ENCODE measurements at regions not wholly inside any gene's neighbourhood (a gene's known extent, or its start where the extent isn't known, plus 50 kb on each side); places are given as distances from the start of the nearest gene placed in this dataset.

- H3K27ac ChIP-seq, result no peak overlapping the region
- ATAC-seq, result no peak
- no peak for DNase-seq
- no peaks in the 10 kb centered on the region for H3K36me3 ChIP-seq
- H3K4me3 ChIP-seq, result no peak overlapping the region
- WGBS (ENCODE audit: insufficient coverage, low coverage, low lambda C conversion rate, missing lambda C conversion rate), result 85% methylated on average over 2 of the region's 2 CpGs
- H3K4me1 ChIP-seq, result no peaks in the 10 kb centered on the region
- H3K27me3 ChIP-seq, result no peaks in the 10 kb centered on the region
- intact Hi-C loops (cut with DNase I), result no loop called here
- H3K9me3 ChIP-seq, result no peaks in the 10 kb centered on the region
- TF ChIP-seq CTCF (IDR thresholded peaks at IDR 0.05) (no peak), POLR2A (IDR thresholded peaks at IDR 0.05) (no peak)
Measured at GRCh38 chr2:217165547-217165946, 305.7 kb upstream of the TNP1 start.

- Histone ChIP-seq H3K36me3 (no peaks in the 10 kb centered on the region), H3K27me3 (no peaks in the 10 kb centered on the region), H3K4me1 (no peaks in the 10 kb centered on the region), H3K9me3 (no peaks in the 10 kb centered on the region), H3K4me3 (no peak overlapping the region), H3K27ac (no peak overlapping the region)
- TF ChIP-seq CTCF (IDR thresholded peaks at IDR 0.05) (no peak), POLR2A (IDR thresholded peaks at IDR 0.05) (no peak)
- ATAC-seq, result no peak
- DNase-seq, result no peak
- WGBS (ENCODE audit: insufficient coverage, low coverage, low lambda C conversion rate, missing lambda C conversion rate), result 80% methylated on average over 3 of the region's 4 CpGs
- intact Hi-C loops (cut with DNase I), result no loop called here
Measured at GRCh38 chr2:217163987-217164386, 304.1 kb upstream of the TNP1 start.

- DNase-seq (no peak), ATAC-seq (no peak)
- no peaks in the 10 kb centered on the region for H3K4me1 ChIP-seq
- intact Hi-C loops (cut with DNase I), result no loop called here
- H3K27ac ChIP-seq, result no peak overlapping the region
- TF ChIP-seq CTCF (IDR thresholded peaks at IDR 0.05), result no peak
- TF ChIP-seq POLR2A (IDR thresholded peaks at IDR 0.05), result no peak
- no peaks in the 10 kb centered on the region for H3K27me3 ChIP-seq
- no peaks in the 10 kb centered on the region for H3K9me3 ChIP-seq
- no peaks in the 10 kb centered on the region for H3K36me3 ChIP-seq
- WGBS (ENCODE audit: insufficient coverage, low coverage, low lambda C conversion rate, missing lambda C conversion rate), result 57% methylated on average over 9 of the region's 9 CpGs
- H3K4me3 ChIP-seq, result no peak overlapping the region
Measured at GRCh38 chr2:217162533-217162932, 302.7 kb upstream of the TNP1 start.

- ATAC-seq (peak in 2 of 4 donors; percentile 16 to 34), DNase-seq (no peak)
- H3K4me1 ChIP-seq, result no peaks in the 10 kb centered on the region
- intact Hi-C loops (cut with DNase I), result no loop called here
- no peaks in the 10 kb centered on the region for H3K9me3 ChIP-seq
- H3K27me3 ChIP-seq, result no peaks in the 10 kb centered on the region
- no peak overlapping the region for H3K4me3 ChIP-seq
- no peaks in the 10 kb centered on the region for H3K36me3 ChIP-seq
- WGBS (ENCODE audit: insufficient coverage, low coverage, low lambda C conversion rate, missing lambda C conversion rate), result 47% methylated on average over 9 of the region's 9 CpGs
- no peak overlapping the region for H3K27ac ChIP-seq
- no peak for TF ChIP-seq POLR2A (IDR thresholded peaks at IDR 0.05)
- no peak for TF ChIP-seq CTCF (IDR thresholded peaks at IDR 0.05)
Measured at GRCh38 chr2:217160978-217161973, 301.4 kb upstream of the TNP1 start.
